ENCODE measurements at regions not wholly inside any gene's neighbourhood (a gene's known extent, or its start where the extent isn't known, plus 50 kb on each side); places are given as distances from the start of the nearest gene placed in this dataset.
A peak's percentile ranks its signal among the peaks of the same experiment; 100 is the strongest.

DNA sequence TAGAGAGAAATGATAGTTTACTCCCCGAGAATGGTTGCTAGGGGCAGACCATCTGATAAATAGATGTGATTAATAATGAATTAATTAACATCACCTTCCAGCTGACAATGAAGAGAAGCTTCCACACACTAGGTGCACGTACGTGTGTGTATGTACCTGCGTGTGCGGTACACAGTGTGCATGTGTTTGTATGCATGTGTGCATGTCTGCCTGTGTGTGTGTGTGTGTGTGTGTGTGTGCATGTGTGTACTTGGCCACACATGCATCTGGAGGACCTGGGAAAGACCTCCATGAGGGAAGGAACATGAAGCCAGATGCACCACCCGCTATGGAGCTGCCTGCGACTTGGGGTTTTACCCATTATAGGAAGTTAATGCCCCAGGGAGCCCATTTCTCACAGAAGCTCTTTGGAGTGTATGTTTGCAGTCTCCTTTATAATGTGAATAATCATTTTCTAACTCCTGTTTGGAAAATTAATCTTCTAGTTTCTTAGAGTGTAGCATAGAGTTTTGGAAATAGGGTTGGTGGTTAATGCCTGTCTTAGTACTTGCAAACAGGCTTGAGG is 229.1 kb downstream of the ENGASE start:
- no peak for DNase-seq (ENCODE audit: low read depth in 2 of 3, low spot score in 2 of 3)

DNA sequence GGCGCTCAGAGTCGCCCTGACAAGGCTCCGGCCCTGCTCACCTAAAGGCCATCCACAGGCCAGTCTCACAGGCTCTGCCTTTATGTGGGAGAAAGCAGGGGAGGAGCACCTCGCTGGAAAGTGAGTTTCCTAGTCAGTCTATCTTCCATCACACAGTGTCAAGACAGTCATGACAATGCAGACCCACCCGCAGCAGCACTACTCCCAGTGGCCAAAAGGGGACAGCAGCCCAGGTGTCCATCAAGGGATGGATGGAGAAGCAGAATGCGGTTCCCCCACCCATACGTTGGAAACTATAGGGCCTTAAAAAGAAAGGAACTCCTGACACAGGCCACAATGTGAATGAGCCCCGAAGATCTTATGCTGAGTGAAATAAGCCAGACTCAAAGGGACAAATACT is 226.8 kb downstream of the ENGASE start:
- no peak for DNase-seq (ENCODE audit: low read depth in 2 of 3, low spot score in 2 of 3)

DNA sequence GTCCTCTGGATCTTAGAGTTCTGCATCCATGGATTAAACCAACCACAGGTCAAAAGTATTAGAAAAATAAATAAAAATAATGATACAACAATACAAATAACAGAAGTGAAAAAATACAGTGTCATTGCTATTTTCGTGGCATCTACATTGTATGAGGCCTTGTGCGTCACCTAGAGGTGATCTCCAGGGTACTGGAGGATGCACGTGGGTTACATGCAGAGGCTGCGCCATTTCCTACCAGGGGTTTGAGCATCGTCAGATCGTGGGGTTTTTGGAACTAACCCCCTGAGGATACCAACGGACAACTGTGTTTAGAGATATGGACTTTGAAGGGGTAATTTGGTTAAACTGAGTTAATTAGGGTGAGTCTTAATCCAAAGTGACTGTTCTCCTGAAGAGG is 224.7 kb downstream of the ENGASE start:
- DNase-seq (ENCODE audit: low read depth in 2 of 3, low spot score in 2 of 3): no peak

DNA sequence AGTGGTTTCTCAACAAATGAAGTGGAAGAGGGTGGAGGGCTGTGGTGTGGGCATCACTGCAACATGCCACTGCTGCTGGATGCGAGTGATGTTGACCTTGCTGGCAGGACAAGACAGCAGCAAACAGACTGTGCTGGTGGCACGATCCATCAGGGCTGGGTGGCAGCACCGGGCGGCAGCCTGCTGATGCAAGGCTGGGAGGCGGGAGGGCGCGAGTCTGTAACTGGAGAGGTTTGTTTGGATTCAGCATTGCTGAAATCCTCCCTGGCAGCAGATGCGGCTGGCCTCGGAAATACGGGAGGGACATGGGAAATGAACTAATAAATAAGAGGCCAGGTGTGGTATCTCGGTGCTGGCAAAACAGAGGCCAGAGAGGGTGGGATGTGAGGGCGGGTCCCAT is 224.2 kb downstream of the ENGASE start:
- no peak for DNase-seq (ENCODE audit: low read depth in 2 of 3, low spot score in 2 of 3)

DNA sequence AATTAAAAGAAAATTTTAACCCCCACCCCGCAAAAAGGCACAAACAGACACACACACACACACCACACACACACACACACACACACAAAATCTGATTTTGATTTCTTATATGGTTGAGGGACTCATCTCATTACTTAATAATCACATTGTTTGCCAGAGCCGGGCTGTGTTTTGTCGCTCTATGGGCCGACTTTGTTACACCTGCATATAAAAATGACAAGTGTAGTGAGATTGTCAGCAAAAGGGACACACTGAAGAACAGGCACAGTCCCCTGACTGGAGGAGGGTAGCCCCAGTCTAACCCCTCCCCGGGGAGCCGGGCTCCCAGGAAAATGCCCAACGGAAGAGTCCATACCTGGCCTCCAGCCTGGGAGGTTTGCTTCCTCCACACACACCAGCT is 221.6 kb downstream of the ENGASE start:
- no peak for DNase-seq (ENCODE audit: low read depth in 2 of 3, low spot score in 2 of 3)

DNA sequence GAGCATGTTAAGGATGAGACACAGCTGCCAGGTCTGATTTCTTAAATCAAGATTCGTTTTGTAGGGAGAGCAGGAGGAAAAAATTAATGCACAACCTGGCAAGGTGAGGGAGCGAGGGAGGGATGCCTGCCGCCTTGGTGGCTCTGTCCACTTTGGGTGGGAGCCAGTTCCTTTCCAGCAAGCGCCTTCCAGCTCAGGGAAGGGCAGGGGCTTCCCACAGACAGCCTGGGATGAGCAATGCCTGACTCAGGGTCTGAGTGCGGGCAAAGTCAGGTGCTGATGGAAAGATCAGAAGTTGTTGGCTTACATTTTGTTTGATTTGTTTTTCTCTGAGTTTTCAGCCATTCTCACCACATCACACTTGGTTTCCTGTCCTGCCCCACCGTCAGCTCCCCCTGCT is 220.7 kb downstream of the ENGASE start:
- no peak for DNase-seq (ENCODE audit: low read depth in 2 of 3, low spot score in 2 of 3)

DNA sequence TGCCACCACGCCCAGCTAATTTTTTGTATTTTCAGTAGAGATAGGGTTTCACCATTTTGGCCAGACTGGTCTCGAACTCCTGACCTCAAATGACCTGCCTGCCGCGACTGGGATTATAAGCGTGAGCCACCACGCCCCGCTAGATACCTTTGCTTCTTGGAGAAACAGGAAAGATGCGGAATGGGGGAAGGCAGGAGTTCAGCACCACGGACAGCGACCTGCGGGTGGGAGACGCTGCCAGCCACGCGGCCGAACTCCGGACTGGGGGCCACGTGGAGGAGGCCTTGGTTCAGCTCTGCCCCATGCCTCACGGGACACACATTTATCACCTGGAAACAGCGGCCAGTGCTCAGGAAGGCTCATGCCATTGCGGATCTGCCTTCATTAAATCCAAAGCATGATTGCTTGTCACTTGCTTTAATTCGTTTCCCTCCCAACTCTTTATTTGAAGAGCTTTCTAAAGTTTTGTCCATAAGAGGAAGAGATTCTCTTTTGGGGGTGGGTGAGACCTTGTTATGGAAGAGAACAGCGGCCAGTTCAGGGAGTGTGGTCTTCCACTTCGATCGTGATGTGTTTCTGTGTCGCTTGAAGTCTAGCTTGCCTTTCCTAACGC is 219.9 kb downstream of the ENGASE start:
- DNase-seq (ENCODE audit: low read depth in 2 of 3, low spot score in 2 of 3): peak in 2 of 3 donors; percentile 63 to 70

DNA sequence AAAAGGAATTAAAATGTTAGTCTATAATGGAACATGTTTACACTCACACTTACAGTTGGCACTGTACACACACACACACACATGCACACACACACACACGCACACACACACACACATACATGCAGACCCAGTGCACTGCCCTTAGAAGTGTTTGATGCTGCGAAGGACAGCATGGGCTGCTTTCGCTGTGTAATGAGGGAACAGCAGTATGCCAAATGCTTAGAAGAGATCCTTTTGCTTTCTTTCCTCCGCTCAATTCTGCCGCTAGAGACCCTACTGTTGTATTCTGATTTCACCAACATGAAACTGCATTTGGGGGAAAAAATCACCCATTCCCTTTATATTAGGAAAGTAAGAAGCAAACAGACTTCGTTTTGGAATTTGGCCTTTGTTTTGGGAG is 217.9 kb downstream of the ENGASE start:
- no peak for DNase-seq (ENCODE audit: low read depth in 2 of 3, low spot score in 2 of 3)

DNA sequence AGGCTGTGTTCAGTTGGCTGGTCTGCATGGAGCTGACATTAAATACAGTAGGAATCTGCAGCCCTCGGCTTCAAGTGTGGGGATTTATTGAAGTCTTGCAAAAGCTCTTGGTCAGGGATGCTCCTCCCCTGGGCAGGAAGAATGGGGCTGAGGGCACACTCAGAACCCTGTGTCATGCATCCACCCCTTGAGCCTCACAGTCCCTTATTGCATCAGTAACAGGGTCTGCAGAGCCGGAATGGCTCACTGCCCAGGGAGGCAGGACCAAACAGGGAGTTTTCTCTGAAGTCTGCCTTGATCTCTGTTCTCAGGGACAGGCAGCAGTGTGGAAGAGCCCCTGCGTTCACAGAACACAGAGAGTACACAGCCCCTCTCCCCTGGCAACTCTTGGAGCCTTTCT is 216.8 kb downstream of the ENGASE start:
- no peak for DNase-seq (ENCODE audit: low read depth in 2 of 3, low spot score in 2 of 3)

DNA sequence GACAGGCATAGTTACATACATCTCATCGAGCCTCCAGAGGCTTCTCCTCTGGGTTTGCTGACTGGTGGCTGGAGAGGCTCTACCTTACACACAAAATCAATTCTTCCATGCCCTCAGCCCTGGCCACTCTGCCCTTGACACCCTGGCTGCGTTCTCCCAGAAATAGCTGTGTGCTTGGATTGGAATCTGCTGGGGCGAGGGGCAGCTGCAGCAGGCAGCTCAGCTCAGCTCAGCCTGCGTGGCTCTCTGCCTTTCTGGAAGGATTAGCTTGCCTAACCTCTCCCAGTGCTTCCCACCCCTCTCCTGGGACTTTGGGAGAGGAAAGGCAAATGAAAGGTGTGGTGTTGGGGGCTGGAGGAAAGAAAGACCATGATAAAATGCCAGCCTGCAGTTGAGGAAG is 216.1 kb downstream of the ENGASE start:
- no peak for DNase-seq (ENCODE audit: low read depth in 2 of 3, low spot score in 2 of 3)

DNA sequence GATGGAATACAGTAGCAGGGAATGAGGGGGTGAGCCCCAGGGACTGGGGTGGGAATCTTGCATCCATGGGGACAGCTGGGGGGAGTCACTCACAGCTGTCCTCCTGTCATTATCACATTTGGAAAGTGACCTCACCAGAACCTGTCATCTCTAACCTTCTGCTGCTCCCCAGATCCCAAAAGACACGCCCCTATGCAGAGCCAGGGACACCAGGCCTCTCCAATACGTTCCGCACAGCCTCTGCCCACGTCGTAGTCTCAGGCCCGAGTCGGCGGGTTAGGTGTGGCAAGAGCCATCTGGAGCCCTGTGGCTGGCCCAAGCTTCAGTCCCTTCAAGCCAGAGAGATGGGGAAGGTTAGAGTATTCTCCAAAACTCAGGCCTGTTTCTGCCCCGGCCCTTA is 214.3 kb downstream of the ENGASE start:
- no peak for DNase-seq (ENCODE audit: low read depth in 2 of 3, low spot score in 2 of 3)

DNA sequence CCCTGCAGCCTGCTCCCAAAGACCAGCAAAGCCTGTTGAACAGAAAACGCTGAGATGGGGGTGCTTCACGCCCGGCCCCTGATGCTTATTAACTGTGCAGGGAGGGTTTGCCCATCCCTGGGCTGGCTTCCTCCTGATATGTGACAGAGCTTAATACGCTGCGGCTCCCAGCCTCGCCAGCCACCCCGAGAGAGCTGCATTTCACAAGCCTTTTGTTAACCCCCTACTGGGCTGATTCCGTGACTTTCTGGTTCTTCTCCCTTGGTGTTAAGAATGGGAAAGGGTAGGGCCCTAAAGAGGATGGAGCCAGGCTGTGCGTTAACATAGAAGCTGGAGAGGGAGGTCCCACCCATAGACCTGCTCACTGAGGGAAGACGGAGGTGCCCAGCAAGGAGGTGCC is 211.8 kb downstream of the ENGASE start:
- no peak for DNase-seq (ENCODE audit: low read depth in 2 of 3, low spot score in 2 of 3)

DNA sequence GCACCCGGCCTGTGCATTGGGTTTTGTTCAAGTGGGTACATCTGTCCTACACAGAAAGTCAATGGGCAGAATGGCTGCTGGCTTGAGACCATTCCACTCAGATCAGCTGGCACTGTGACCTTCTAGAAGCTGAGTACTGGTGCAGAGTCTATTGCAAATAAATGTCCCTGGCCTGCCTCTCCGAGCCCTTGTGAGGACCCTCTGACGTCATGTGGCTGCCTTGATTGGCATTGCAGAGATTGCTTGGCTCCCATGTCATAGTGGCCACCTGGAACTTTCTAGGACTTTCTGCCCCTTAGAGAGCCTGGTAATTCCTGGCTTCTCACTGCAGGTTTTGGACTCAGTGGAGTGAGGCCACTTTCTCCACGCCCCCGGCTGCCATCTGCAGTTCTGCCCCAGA is 211.3 kb downstream of the ENGASE start:
- no peak for DNase-seq (ENCODE audit: low read depth in 2 of 3, low spot score in 2 of 3)

DNA sequence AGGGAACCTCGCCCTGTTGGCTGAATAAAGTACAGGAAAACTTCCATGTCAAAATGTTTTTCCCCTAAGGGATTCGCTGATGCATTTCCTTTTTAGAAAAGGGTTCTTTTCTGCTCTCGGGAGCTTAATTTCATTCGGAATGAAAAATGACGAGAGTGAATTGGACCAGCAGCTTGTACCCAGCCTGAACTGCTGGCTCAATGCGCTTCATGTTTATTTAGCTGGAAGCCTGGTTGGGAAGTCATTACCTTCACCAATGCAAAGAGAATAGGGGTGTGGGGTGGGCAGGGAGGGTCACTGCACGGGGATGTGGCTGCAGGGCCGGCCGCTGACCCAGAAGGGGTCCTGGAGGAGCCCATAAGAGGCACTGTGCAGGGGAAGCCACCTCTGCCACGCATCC is 207.7 kb downstream of the ENGASE start:
- no peak for DNase-seq (ENCODE audit: low read depth in 2 of 3, low spot score in 2 of 3)

DNA sequence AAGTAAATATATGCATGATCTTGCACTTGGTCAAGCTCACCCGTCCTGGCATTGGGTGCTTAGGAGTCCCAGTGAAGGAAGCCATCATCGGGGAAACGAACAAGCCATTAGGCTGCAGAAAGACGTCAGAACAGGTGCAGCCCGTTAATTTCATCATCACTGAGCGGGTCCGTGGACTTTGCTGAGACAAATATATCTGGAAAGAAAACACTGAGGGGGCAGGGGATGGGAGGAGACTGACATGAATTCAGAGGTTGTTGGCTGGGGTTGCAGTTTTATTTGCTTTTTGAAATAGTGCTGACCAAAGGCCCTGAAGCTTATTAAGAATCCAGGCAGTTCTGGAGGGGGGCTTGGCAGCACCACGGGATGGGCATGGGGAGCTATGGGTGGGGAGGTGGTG is 207.2 kb downstream of the ENGASE start:
- DNase-seq (ENCODE audit: low read depth in 2 of 3, low spot score in 2 of 3): no peak

DNA sequence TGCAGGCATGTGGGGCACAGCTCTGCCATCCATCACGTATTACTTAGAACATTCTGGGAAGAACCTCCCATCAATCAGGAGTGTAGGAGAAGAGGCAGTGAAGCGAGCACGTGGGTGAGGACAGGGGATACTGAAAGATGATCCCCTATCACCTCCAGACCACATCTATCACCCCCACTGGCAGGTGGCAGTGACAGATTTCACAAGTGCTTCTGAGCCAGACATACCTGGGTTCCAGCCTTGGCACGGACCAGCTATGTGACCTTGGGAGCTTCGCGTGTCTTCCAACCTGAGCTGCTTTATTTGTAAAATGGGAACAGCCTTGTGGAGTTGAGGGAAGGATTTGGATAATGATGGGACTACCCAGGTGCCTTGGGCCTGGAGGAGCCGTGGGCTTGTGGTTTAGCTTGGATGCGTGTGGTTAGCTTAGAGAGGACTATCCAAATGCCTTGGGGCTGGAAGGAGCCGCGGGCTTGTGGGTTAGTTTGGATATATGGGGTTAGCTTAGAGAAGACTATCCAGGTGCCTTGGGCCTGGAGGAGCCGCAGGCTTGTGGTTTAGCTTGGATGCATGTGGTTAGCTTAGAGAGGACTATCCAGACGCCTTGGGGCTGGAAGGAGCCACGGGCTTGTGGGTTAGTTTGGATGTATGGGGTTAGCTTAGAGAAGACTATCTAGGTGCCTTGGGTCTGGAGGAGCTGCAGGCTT is 206.4 kb downstream of the ENGASE start:
- no peak for DNase-seq (ENCODE audit: low read depth in 2 of 3, low spot score in 2 of 3)

DNA sequence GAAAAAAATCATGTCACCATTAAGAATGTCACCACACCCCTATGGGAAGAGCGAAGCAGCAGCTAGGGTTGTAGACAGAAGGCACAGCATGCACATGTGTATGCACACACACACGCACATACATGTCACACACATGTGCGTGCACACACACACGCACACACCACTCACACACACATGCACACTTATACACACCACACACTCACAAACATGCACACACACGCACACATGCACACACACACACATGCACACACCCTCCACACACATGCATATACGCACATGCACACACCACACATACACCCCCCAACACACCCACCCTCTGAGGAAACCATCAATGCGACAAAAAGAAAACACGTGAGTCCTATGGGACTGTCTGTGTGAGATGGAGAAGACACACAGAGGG is 205.4 kb downstream of the ENGASE start:
- DNase-seq (ENCODE audit: low read depth in 2 of 3, low spot score in 2 of 3): no peak

DNA sequence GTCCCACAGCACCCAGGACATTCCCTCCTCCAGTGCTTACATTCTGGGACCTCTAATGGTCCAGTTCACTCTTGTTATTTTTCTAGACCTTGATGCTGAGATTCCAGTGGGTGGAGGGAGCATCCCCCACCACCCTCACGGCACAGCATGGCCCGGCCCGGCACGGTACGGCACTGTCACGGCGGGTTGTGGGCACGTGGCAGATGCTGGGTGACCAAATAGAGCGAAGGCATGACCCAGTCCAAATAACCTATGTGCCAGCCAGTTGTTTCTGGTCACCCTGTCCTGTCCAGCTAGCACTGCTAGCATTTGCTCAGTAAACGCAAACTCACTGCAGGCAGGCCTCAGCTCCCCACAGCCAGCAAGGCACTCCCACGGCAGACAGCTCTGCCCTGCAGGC is 204.7 kb downstream of the ENGASE start:
- DNase-seq (ENCODE audit: low read depth in 2 of 3, low spot score in 2 of 3): no peak

DNA sequence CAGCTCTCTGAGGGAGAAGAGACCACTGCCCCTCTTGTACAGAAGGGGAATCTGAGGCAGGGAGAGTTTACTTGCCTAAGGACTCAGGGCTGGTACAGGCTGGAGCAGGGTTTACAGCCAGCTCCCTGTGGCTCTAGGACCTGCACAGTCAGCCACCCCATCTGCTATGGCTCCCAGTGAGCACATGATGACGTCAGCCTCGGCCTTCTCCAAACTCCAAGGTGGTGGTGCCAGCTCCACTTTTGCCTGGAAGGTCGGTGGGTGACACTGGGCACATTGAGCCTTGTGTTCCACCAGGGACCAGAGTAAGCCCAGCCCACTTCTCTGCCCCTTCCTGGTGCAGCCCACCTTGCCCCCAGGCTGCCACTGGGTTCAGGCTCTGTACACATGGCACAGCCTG is 202.2 kb downstream of the ENGASE start:
- no peak for DNase-seq (ENCODE audit: low read depth in 2 of 3, low spot score in 2 of 3)

DNA sequence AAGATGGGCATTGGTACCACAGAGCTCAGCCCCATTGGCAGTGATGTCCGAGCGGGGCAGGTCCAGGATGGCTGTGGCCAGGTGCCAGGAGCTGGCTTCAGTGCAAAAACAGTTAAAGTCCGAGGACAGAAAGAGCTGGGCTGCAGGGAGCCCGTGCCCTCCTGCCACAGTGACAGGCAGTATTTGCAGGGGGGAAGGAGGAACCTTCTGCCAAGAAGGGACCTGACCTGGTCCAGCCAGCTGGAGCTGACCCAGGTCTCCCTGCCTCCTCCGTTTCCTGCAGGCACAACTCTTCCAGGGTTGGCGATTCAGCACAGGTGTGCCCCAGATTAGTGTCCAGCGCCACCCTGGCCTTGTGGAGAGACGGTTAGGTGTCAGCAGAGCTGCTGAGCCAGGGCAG is 199.0 kb downstream of the ENGASE start:
- no peak for DNase-seq (ENCODE audit: low read depth in 2 of 3, low spot score in 2 of 3)

DNA sequence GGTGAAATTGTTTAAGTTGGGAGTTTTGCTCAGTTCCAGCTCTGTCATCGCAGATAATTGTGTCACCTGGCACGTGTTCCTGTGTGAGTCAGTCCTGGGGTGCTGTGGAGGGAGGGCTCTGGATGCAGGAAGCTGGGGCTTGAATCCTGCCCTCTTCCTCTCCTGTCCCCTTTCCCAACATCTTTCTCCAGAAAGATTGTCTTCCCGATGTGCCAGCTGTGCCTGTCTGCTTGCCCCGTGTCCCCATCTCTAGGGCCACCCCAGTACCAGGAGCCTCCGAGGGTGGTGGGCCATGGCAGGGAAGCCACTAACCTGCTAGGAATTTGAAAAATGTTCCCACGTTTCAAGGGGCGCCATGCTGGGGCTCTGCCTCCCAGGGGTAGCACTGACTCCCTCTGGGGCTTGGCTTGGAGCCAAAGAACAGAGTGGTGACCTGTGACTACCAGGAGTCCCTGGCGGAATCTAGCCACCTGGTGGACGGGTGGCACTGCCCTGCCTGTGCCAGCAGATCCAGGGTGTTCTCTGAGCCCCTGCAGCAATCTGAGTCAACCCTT is 198.1 kb downstream of the ENGASE start:
- no peak for DNase-seq (ENCODE audit: low read depth in 2 of 3, low spot score in 2 of 3)

DNA sequence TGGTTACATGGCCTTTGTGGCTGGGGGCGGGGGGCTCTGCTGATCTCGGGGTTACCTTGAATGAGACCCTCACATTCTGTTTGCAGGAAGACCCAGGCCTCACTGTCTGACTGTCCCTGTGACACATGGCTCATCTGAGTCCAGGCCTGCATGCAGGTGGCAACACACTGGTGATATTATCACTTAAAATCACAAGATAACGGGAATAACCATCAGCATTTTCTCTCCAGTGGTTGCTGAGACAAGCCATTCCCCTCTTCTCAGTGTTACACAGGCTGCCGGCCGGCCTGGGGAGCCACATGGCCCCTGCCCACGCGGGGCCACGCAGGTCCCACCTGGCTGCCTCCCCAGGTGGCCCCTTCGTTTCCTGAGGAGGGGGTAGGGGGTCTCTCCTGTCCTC is 197.6 kb downstream of the ENGASE start:
- no peak for DNase-seq (ENCODE audit: low read depth in 2 of 3, low spot score in 2 of 3)

Data from hematopoietic multipotent progenitor cell (in vitro differentiated cells).